ENCODE measurements at regions not wholly inside any gene's neighbourhood (a gene's known extent, or its start where the extent isn't known, plus 50 kb on each side); places are given as distances from the start of the nearest gene placed in this dataset.

DNA sequence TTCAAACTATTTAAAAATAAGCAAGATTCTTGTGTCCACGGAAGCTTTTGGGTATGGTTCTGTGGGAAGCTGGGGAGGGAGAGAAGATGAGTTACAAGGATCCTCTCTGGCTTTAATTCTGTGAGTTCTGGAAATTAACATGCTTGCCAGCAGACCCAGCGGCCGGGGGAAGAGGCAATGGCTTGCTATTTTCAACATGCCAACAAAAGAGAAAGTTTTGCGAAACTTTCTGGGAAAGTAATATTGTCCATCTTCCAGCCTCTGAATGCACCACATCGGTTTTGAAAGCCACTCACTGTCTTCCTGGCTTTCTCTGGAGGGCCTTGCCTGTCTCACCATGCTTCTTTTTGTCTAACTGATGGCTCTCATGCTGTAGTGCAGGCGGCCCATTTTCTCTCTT lies 85.7 kb downstream of the EN1 start:
- Histone ChIP-seq H3K36me3 (ENCODE audit: control insufficient read depth in 4 of 4, insufficient read depth in 3 of 4, low read depth in 1 of 4, low read length in 3 of 4) (no peaks in the 10 kb centered on the region), H3K4me1 (ENCODE audit: control insufficient read depth in 4 of 4, insufficient read depth in 4 of 4, low read length in 3 of 4) (no peaks in the 10 kb centered on the region), H3K27me3 (ENCODE audit: control insufficient read depth in 4 of 4, insufficient read depth in 4 of 4, low read length in 3 of 4) (peaks cover 0 to 12% (median 5%) of the 10 kb centered on the region in 4 donors), H3K4me3 (ENCODE audit: low read depth in 1 of 3, low read length in 3 of 3) (no peak overlapping the region), H3K27ac (ENCODE audit: low read depth in 1 of 2, low read length in 2 of 2) (no peak overlapping the region), H3K9ac (ENCODE audit: low read depth in 1 of 2, low read length in 2 of 2) (no peak overlapping the region), H3K9me3 (ENCODE audit: control insufficient read depth in 4 of 4, low read length in 3 of 4) (no peaks in the 10 kb centered on the region)
- 72% methylated on average over 6 of the region's 6 CpGs for WGBS
- DNase-seq (ENCODE audit: low spot score): no peak
- TF ChIP-seq TAF1 (conservative IDR thresholded peaks at IDR 0.05) (no peak), FOXA1 (IDR thresholded peaks at IDR 0.05) (no peak), JUND (IDR thresholded peaks at IDR 0.05) (no peak), GABPA (IDR thresholded peaks at IDR 0.05 in 1 of 2, conservative IDR thresholded peaks at IDR 0.05 in 1 of 2) (no peak), RAD21 (IDR thresholded peaks at IDR 0.05) (no peak), SP1 (IDR thresholded peaks at IDR 0.05) (no peak), HNF4G (IDR thresholded peaks at IDR 0.05) (no peak), NR2F2 (IDR thresholded peaks at IDR 0.05) (no peak)
- TF ChIP-seq, protein P1, sequence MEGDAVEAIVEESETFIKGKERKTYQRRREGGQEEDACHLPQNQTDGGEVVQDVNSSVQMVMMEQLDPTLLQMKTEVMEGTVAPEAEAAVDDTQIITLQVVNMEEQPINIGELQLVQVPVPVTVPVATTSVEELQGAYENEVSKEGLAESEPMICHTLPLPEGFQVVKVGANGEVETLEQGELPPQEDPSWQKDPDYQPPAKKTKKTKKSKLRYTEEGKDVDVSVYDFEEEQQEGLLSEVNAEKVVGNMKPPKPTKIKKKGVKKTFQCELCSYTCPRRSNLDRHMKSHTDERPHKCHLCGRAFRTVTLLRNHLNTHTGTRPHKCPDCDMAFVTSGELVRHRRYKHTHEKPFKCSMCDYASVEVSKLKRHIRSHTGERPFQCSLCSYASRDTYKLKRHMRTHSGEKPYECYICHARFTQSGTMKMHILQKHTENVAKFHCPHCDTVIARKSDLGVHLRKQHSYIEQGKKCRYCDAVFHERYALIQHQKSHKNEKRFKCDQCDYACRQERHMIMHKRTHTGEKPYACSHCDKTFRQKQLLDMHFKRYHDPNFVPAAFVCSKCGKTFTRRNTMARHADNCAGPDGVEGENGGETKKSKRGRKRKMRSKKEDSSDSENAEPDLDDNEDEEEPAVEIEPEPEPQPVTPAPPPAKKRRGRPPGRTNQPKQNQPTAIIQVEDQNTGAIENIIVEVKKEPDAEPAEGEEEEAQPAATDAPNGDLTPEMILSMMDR (IDR thresholded peaks at IDR 0.05; ENCODE audit: low read depth, low read length, missing input control): no peak
- TF ChIP-seq, protein P2, sequence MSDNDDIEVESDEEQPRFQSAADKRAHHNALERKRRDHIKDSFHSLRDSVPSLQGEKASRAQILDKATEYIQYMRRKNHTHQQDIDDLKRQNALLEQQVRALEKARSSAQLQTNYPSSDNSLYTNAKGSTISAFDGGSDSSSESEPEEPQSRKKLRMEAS (IDR thresholded peaks at IDR 0.05): no peak
- TF ChIP-seq, protein P3, sequence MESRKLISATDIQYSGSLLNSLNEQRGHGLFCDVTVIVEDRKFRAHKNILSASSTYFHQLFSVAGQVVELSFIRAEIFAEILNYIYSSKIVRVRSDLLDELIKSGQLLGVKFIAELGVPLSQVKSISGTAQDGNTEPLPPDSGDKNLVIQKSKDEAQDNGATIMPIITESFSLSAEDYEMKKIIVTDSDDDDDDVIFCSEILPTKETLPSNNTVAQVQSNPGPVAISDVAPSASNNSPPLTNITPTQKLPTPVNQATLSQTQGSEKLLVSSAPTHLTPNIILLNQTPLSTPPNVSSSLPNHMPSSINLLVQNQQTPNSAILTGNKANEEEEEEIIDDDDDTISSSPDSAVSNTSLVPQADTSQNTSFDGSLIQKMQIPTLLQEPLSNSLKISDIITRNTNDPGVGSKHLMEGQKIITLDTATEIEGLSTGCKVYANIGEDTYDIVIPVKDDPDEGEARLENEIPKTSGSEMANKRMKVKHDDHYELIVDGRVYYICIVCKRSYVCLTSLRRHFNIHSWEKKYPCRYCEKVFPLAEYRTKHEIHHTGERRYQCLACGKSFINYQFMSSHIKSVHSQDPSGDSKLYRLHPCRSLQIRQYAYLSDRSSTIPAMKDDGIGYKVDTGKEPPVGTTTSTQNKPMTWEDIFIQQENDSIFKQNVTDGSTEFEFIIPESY (IDR thresholded peaks at IDR 0.05): no peak
- TF ChIP-seq, protein P4, sequence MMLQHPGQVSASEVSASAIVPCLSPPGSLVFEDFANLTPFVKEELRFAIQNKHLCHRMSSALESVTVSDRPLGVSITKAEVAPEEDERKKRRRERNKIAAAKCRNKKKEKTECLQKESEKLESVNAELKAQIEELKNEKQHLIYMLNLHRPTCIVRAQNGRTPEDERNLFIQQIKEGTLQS (IDR thresholded peaks at IDR 0.05): no peak

DNA sequence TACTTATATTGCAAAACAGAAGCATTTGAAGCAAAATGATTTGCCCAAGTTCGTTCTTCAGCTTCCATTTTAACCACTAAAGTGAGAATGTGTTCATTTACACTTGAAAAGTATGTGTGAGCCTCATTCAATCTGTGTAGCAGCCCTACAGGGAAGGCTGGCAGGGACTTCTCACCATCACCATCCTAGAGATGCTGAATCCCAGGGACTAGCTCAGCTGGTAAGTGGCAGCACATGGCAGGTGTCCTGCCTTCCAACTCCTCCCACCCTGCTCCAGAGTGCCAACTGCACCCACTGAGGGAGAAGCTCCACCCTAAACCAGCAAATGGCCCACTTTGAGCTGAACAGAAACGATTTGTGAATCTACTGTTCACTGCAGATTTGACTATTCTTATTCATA lies 91.5 kb downstream of the EN1 start:
- no peak overlapping the region for H3K4me3 ChIP-seq (ENCODE audit: low read depth in 1 of 3, low read length in 3 of 3)
- 21% methylated on average over 2 of the region's 2 CpGs for WGBS
- no peaks in the 10 kb centered on the region for H3K36me3 ChIP-seq (ENCODE audit: control insufficient read depth in 4 of 4, insufficient read depth in 3 of 4, low read depth in 1 of 4, low read length in 3 of 4)
- no peaks in the 10 kb centered on the region for H3K27me3 ChIP-seq (ENCODE audit: control insufficient read depth in 4 of 4, insufficient read depth in 4 of 4, low read length in 3 of 4)
- H3K4me1 ChIP-seq (ENCODE audit: control insufficient read depth in 4 of 4, insufficient read depth in 4 of 4, low read length in 3 of 4): no peaks in the 10 kb centered on the region
- no peaks in the 10 kb centered on the region for H3K9me3 ChIP-seq (ENCODE audit: control insufficient read depth in 4 of 4, low read length in 3 of 4)
- no peak overlapping the region for H3K9ac ChIP-seq (ENCODE audit: low read depth in 1 of 2, low read length in 2 of 2)
- H3K27ac ChIP-seq (ENCODE audit: low read depth in 1 of 2, low read length in 2 of 2): no peak overlapping the region
- no peak for DNase-seq (ENCODE audit: low spot score)
- TF ChIP-seq RXRA (IDR thresholded peaks at IDR 0.05) (no peak), JUND (IDR thresholded peaks at IDR 0.05) (no peak), HNF4G (IDR thresholded peaks at IDR 0.05) (no peak), HNF4A (conservative IDR thresholded peaks at IDR 0.05) (no peak), NR2F2 (IDR thresholded peaks at IDR 0.05) (no peak), GABPA (IDR thresholded peaks at IDR 0.05 in 1 of 2, conservative IDR thresholded peaks at IDR 0.05 in 1 of 2) (no peak)
- TF ChIP-seq, protein P1 (IDR thresholded peaks at IDR 0.05; ENCODE audit: low read depth, low read length, missing input control): no peak
- TF ChIP-seq, protein P3 (IDR thresholded peaks at IDR 0.05): no peak
- TF ChIP-seq, protein P2 (IDR thresholded peaks at IDR 0.05): no peak
- TF ChIP-seq, protein P4 (IDR thresholded peaks at IDR 0.05): no peak

Data from liver (tissue), 8 donors.